CD14-positive monocyte (primary cell): ENCODE measurements at regions not wholly inside any gene's neighbourhood (a gene's known extent, or its start where the extent isn't known, plus 50 kb on each side); places are given as distances from the start of the nearest gene placed in this dataset.

Source experiments
- DNase-seq, 3 donors: peaks; one replicate each; pipeline ENCODE4 v3.0.0-alpha.2; 2011 to 2022
- H2AFZ ChIP-seq: 2 replicates; pipeline ENCODE4 v1.6.0; 2012; ENCODE audit warnings: mild to moderate bottlenecking, low read depth, low read length, inconsistent platforms; ENCODE audit not compliant: insufficient read depth, poor library complexity, severe bottlenecking
- H3K27ac ChIP-seq, 2 donors: 1 replicate in 1 of 2; 2 replicates in 1 of 2; pipeline ENCODE4 v1.5.1; 2012 to 2013; ENCODE audit warnings: low read length in 2 of 2, control low read depth in 1 of 2, inconsistent platforms in 1 of 2, low read depth in 1 of 2, mild to moderate bottlenecking in 1 of 2
- H3K27me3 ChIP-seq, 2 donors: one replicate each; pipeline versions ENCODE4 v1.6.0 to v1.6.1; 2011 to 2013; ENCODE audit warnings: low read length in 2 of 2; ENCODE audit not compliant: control insufficient read depth in 2 of 2, insufficient read depth in 2 of 2
- H3K36me3 ChIP-seq, 2 donors: replicated peaks in 1 of 2; 1 replicate in 1 of 2; 2 replicates in 1 of 2; pipeline versions ENCODE4 v1.5.1 to v1.6.1; 2012 to 2013; ENCODE audit warnings: low read length in 2 of 2, control low read depth in 1 of 2, inconsistent platforms in 1 of 2, mild to moderate bottlenecking in 1 of 2; ENCODE audit not compliant: insufficient read depth in 2 of 2, control insufficient read depth in 1 of 2
- H3K4me1 ChIP-seq, 2 donors: 1 replicate in 1 of 2; 2 replicates in 1 of 2; pipeline versions ENCODE4 v1.5.1 to v1.6.1; 2012 to 2013; ENCODE audit warnings: low read length in 2 of 2, control low read depth in 1 of 2, inconsistent platforms in 1 of 2, mild to moderate bottlenecking in 1 of 2, moderate library complexity in 1 of 2; ENCODE audit not compliant: insufficient read depth in 2 of 2, control insufficient read depth in 1 of 2
- H3K4me2 ChIP-seq: replicated peaks from 2 replicates; pipeline ENCODE3; 2012; ENCODE audit warnings: low read length, moderate library complexity, mild to moderate bottlenecking; ENCODE audit not compliant: poor library complexity, severe bottlenecking; ENCODE audit errors: extremely low read depth
- H3K4me3 ChIP-seq, 3 experiments: fragments of 200-600 bp in 1 of 3; sonication (generic) in 1 of 3; replicated peaks in 1 of 3; 1 replicate in 2 of 3; 2 replicates in 1 of 3; pipeline ENCODE4 v1.5.1; 2011 to 2013; ENCODE audit warnings: low read length in 3 of 3, mild to moderate bottlenecking in 3 of 3, control low read depth in 2 of 3, low read depth in 2 of 3, inconsistent platforms in 1 of 3, moderate library complexity in 1 of 3
- H3K79me2 ChIP-seq: 2 replicates; pipeline ENCODE4 v1.6.0; 2012; ENCODE audit warnings: mild to moderate bottlenecking, control low read depth, inconsistent platforms, low read length, moderate library complexity; ENCODE audit not compliant: insufficient read depth
- H3K9ac ChIP-seq: 2 replicates; pipeline ENCODE4 v1.6.0; 2017; ENCODE audit warnings: low read length, mild to moderate bottlenecking; ENCODE audit not compliant: insufficient read depth, poor library complexity, severe bottlenecking
- H3K9me3 ChIP-seq, 2 donors: replicated peaks in 1 of 2; 1 replicate in 1 of 2; 2 replicates in 1 of 2; pipeline versions ENCODE4 v1.5.1 to v1.6.1; 2012 to 2013; ENCODE audit warnings: low read length in 2 of 2, control low read depth in 1 of 2; ENCODE audit not compliant: control insufficient read depth in 1 of 2, insufficient read depth in 1 of 2
- H4K20me1 ChIP-seq: 2 replicates; pipeline ENCODE4 v1.6.0; 2012; ENCODE audit warnings: mild to moderate bottlenecking, low read length, control low read depth, moderate library complexity; ENCODE audit not compliant: insufficient read depth
- H3K27ac Mint-ChIP-seq, 7 donors: one replicate each; pipeline ENCODE4 v1.8.0; 2020; ENCODE audit warnings: mild to moderate bottlenecking in 7 of 7, mixed read lengths in 7 of 7, moderate library complexity in 6 of 7, inconsistent platforms in 2 of 7
- H3K27me3 Mint-ChIP-seq, 3 donors: one replicate each; pipeline ENCODE4 v1.8.0; 2021 to 2022; ENCODE audit warnings: low read depth in 3 of 3, mild to moderate bottlenecking in 3 of 3, mixed read lengths in 3 of 3, moderate library complexity in 3 of 3, inconsistent platforms in 1 of 3
- H3K36me3 Mint-ChIP-seq, 2 donors: one replicate each; pipeline ENCODE4 v1.8.0; 2020; ENCODE audit warnings: mixed read lengths in 2 of 2, inconsistent platforms in 1 of 2, mild to moderate bottlenecking in 1 of 2
- H3K4me1 Mint-ChIP-seq: one replicate; pipeline ENCODE4 v1.8.0; 2020; ENCODE audit warnings: mild to moderate bottlenecking, mixed read lengths
- H3K4me3 Mint-ChIP-seq, 2 donors: one replicate each; pipeline ENCODE4 v1.8.0; 2020; ENCODE audit warnings: mild to moderate bottlenecking in 2 of 2, mixed read lengths in 2 of 2, moderate library complexity in 1 of 2
- H3K9me3 Mint-ChIP-seq, 7 donors: one replicate each; pipeline ENCODE4 v1.8.0; 2020 to 2022; ENCODE audit warnings: mixed read lengths in 7 of 7, mild to moderate bottlenecking in 6 of 7, moderate library complexity in 6 of 7, inconsistent platforms in 2 of 7
- CTCF ChIP-seq: fragments of 200-600 bp; IDR thresholded peaks from one replicate; pipeline ENCODE4 v1.8.0; 2022; ENCODE audit warnings: antibody characterized with exemption, mild to moderate bottlenecking
- WGBS: methylation state at CpG from one replicate; pipeline ENCODE4 v1.1.5; 2013; ENCODE audit warnings: missing lambda C conversion rate; ENCODE audit not compliant: insufficient coverage; 5-methylcytosine and 5-hydroxymethylcytosine counted together
- intact Hi-C, 2 donors: fragments of 100-400 bp; cut with micrococcal nuclease; formaldehyde crosslinking; loops; one replicate each; pipeline versions ENCODE4 v1.15.0 to v1.15.1; 2023

- H3K9me3 ChIP-seq: peaks cover 9 to 28% of the 10 kb centered on the region in 2 donors
- no peaks in the 10 kb centered on the region for H3K36me3 Mint-ChIP-seq
- H3K4me3 ChIP-seq: no peak overlapping the region
- no peaks in the 10 kb centered on the region for H3K4me1 ChIP-seq
- DNase-seq: no peak
- no peak for TF ChIP-seq CTCF
- H3K9me3 Mint-ChIP-seq: peaks cover 6 to 22% (median 12%) of the 10 kb centered on the region in 7 donors
- WGBS: 60% methylated on average over 1 of the region's 5 CpGs
- H3K27me3 ChIP-seq: no peaks in the 10 kb centered on the region
- peaks cover 0 to 1% (median 0%) of the 10 kb centered on the region in 3 donors for H3K27me3 Mint-ChIP-seq
- no peak overlapping the region for H3K9ac ChIP-seq
- H3K79me2 ChIP-seq: no peaks in the 10 kb centered on the region
- no peaks in the 10 kb centered on the region for H4K20me1 ChIP-seq
- H2AFZ ChIP-seq: no peak overlapping the region
- no peak overlapping the region for H3K4me2 ChIP-seq
- intact Hi-C loops: no loop called here
- no peak overlapping the region for H3K27ac ChIP-seq
- no peaks in the 10 kb centered on the region for H3K4me1 Mint-ChIP-seq
- H3K27ac Mint-ChIP-seq: no peak overlapping the region
- no peak overlapping the region for H3K4me3 Mint-ChIP-seq
- H3K36me3 ChIP-seq: no peaks in the 10 kb centered on the region
Observed at GRCh38 chr22:47658182-47658581, 895.7 kb downstream of the TBC1D22A start.

- H3K9me3 ChIP-seq: peaks cover 7 to 20% of the 10 kb centered on the region in 2 donors
- no peak overlapping the region for H3K4me2 ChIP-seq
- WGBS: 87% methylated on average over 3 of the region's 6 CpGs
- Mint-ChIP-seq H3K4me3 (no peak overlapping the region), H3K36me3 (no peaks in the 10 kb centered on the region), H3K27me3 (peaks cover 0 to 1% (median 0%) of the 10 kb centered on the region in 3 donors), H3K9me3 (peaks cover 2 to 14% (median 9%) of the 10 kb centered on the region in 7 donors), H3K27ac (no peak overlapping the region), H3K4me1 (no peaks in the 10 kb centered on the region)
- no peak for TF ChIP-seq CTCF
- no peak overlapping the region for H2AFZ ChIP-seq
- no peaks in the 10 kb centered on the region for H3K27me3 ChIP-seq
- H3K27ac ChIP-seq: no peak overlapping the region
- H3K9ac ChIP-seq: no peak overlapping the region
- no peaks in the 10 kb centered on the region for H4K20me1 ChIP-seq
- H3K79me2 ChIP-seq: no peaks in the 10 kb centered on the region
- DNase-seq: no peak
- H3K4me1 ChIP-seq: no peaks in the 10 kb centered on the region
- intact Hi-C loops: no loop called here
- no peaks in the 10 kb centered on the region for H3K36me3 ChIP-seq
- no peak overlapping the region for H3K4me3 ChIP-seq
Observed at GRCh38 chr22:47657224-47657623, 894.8 kb downstream of the TBC1D22A start.
